Sigmoid colon (tissue), 4 donors: ENCODE measurements at regions not wholly inside any gene's neighbourhood (a gene's known extent, or its start where the extent isn't known, plus 50 kb on each side); places are given as distances from the start of the nearest gene placed in this dataset.

Experiments used
- POLR2A ChIP-seq, 2 donors: fragments of 450-650 bp; IDR thresholded peaks; one replicate each; pipeline ENCODE4 v1.6.1; 2016; ENCODE audit warnings: antibody characterized with exemption in 2 of 2, mild to moderate bottlenecking in 2 of 2, moderate library complexity in 2 of 2
- POLR2AphosphoS5 ChIP-seq, 4 donors: sonication (generic); formaldehyde crosslinking; IDR thresholded peaks; one replicate each; pipeline ENCODE4 v1.6.1; 2017; ENCODE audit warnings: antibody characterized with exemption in 4 of 4

DNA sequence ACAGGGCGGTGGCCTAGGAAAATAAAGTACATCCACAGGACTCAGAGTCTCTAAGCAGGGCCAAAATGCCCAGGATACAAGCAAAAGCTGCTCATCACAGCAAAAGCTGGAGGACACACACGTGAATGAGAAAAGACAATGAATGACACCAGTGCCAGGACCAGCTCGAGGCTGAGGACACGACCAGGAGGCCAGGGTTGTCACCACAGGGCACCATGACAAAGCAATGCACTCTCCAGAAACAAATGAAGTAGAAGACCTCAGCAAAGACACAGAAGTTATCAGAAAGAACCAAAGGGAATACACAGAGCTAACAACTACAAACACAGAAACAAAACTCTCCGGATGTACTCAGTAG lies 92.1 kb downstream of the FOXL3 start:
- TF ChIP-seq POLR2A (IDR thresholded peaks at IDR 0.05) (no peak), POLR2AphosphoS5 (IDR thresholded peaks at IDR 0.05) (no peak)
